Activated T-cell treated with anti-CD3 and anti-CD28 coated beads, Interleukin-2, amount 50 U/mL, for 4 hours (primary cell): ENCODE measurements at regions not wholly inside any gene's neighbourhood (a gene's known extent, or its start where the extent isn't known, plus 50 kb on each side); places are given as distances from the start of the nearest gene placed in this dataset.
"Not testable (repeated sequence)": the region's sequence is repeated elsewhere in the genome, so short reads cannot be mapped to it uniquely, and the experiment has no call there.

Experiments
- ATAC-seq, 2 donors: fragments of 200-7000 bp; cut with Tn5 transposase; one replicate each; pipeline ENCODE4 v1.10.0; 2021
- DNase-seq: peaks from one replicate; pipeline ENCODE4 v3.0.0-alpha.2; 2020
- H3K27me3 Mint-ChIP-seq: one replicate; pipeline ENCODE4 v1.8.0; 2021; ENCODE audit warnings: low read depth, mixed read lengths
- H3K36me3 Mint-ChIP-seq: one replicate; pipeline ENCODE4 v1.8.0; 2022; ENCODE audit warnings: mixed read lengths; ENCODE audit not compliant: insufficient read depth
- H3K4me1 Mint-ChIP-seq: one replicate; pipeline ENCODE4 v1.8.0; 2021; ENCODE audit warnings: low read depth, mixed read lengths
- H3K4me3 Mint-ChIP-seq: one replicate; pipeline ENCODE4 v1.8.0; 2021; ENCODE audit warnings: mild to moderate bottlenecking, moderate library complexity, mixed read lengths
- H3K9me3 Mint-ChIP-seq: one replicate; pipeline ENCODE4 v1.8.0; 2021; ENCODE audit warnings: mixed read lengths

DNA sequence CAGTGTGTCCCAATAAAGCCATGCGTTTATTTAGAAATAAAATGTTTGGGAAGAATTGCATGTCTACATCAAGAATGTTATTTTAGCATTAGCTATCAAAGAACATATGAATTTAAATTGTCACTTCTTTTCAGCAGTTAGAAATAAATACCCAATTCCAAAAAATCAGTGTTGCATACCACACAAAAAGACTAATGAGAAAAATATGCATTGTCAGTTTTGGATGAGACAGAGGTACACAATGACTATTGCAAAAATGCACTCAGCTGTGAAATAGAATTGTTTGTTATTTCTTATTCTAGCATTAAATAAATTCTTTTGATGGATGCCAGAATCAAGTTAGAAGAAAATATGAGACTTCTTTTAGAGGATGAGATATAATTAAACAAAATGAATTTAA is 833.9 kb downstream of the SLITRK1 start:
- Mint-ChIP-seq H3K9me3 (peaks cover 7% of the 10 kb centered on the region), H3K4me3 (no peak overlapping the region), H3K4me1 (no peaks in the 10 kb centered on the region), H3K36me3 (no peaks in the 10 kb centered on the region), H3K27me3 (no peaks in the 10 kb centered on the region)
- DNase-seq, result no peak
- no peak for ATAC-seq

DNA sequence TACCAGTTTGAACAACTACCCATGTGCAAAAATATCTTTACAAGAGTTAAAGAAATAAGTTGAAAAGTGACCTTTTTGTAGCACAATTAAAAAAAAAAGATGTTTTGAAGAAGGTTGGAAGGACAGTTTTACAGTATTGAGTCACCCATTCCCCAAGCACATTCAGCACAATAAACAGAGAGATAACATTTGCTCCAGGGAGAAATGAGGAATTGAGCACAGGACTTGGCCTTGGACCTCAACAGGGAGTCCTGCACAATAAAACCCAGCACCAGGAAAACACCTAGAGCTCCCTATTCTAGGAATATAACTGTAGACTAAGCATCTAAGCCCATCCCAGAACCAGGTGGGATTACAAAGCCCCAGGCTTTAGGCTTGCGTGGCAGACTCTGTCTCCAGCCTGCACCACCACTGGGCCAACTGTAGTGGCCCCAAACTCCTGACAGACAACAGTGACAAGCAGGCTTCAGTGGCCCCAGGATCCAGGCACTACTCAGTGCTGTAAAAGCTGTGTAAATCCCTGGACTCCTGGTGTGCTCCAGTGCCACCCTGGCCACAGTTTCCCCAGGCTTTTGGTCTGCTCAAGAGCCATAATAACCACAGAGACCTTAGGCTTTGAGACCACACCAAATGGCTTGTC is 857.2 kb downstream of the SLITRK1 start:
- DNase-seq, result no peak
- ATAC-seq, result no peak
- Mint-ChIP-seq H3K27me3 (no peaks in the 10 kb centered on the region), H3K4me1 (no peaks in the 10 kb centered on the region), H3K36me3 (no peaks in the 10 kb centered on the region), H3K4me3 (no peak overlapping the region), H3K9me3 (peaks cover 12% of the 10 kb centered on the region)

DNA sequence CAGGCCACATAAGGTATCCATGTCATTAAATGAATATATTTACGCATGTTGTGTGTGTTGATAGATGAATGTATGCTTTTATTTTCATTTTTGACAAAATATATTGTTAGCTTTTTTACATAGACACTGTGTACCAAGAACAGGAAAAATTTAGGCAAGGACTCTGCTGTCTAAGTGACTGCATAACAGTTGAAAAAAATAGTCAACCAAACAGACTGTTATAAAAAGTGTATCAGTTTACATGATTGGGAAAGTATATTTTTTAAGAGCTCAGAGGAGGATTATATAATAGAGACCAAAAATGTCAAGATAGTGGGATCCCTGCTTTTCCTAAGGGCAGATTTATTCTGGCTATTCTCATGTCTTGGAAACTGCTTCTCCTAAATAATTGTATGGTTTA is 858.0 kb downstream of the SLITRK1 start:
- Mint-ChIP-seq H3K9me3 (peaks cover 13% of the 10 kb centered on the region), H3K4me1 (no peaks in the 10 kb centered on the region), H3K4me3 (no peak overlapping the region), H3K27me3 (no peaks in the 10 kb centered on the region), H3K36me3 (no peaks in the 10 kb centered on the region)
- DNase-seq (no peak), ATAC-seq (no peak)

DNA sequence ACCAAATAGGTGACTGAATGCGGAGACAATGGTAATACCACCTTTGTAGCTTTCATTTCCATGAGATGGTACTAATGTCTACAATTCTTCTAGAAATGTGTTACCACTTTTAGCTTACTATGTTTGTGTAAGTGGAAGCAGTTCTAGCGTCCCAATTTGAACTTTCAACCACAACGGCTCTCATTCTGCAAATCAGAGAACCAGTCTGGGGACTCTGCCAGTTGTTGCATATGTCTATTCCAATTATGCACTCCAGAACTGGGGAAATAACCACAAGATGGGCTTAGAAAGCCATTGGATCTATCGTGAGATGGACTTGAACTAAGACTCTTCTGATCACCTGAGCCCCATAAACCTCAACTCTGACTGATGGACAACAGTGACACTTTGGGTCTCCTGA is 862.3 kb downstream of the SLITRK1 start:
- Mint-ChIP-seq H3K4me1 (no peaks in the 10 kb centered on the region), H3K9me3 (peaks cover 18% of the 10 kb centered on the region), H3K27me3 (no peaks in the 10 kb centered on the region), H3K36me3 (no peaks in the 10 kb centered on the region), H3K4me3 (no peak overlapping the region)
- DNase-seq (no peak), ATAC-seq (no peak)

DNA sequence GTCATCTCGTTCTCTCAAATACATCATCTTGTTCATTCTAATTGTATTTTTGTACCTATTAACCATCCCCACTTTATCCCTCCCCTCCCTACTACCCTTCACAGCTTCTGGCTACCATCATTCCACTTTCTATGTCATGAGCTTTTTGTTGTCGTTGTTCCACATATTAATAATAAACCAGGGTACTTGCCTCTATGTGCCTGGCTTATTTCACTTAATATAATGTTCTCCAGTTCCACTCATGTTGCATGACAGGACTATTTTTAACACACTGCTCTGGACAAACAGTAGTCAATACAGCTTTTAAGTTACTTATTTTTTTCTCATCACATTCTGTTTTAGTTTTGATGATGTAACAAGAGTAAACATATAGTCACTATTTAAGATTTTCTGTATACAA is 872.3 kb downstream of the SLITRK1 start:
- peaks cover 15% of the 10 kb centered on the region for H3K9me3 Mint-ChIP-seq
- H3K4me3 Mint-ChIP-seq, result no peak overlapping the region
- no peaks in the 10 kb centered on the region for H3K36me3 Mint-ChIP-seq
- ATAC-seq, result no peak
- no peaks in the 10 kb centered on the region for H3K4me1 Mint-ChIP-seq
- no peaks in the 10 kb centered on the region for H3K27me3 Mint-ChIP-seq
- no peak for DNase-seq

DNA sequence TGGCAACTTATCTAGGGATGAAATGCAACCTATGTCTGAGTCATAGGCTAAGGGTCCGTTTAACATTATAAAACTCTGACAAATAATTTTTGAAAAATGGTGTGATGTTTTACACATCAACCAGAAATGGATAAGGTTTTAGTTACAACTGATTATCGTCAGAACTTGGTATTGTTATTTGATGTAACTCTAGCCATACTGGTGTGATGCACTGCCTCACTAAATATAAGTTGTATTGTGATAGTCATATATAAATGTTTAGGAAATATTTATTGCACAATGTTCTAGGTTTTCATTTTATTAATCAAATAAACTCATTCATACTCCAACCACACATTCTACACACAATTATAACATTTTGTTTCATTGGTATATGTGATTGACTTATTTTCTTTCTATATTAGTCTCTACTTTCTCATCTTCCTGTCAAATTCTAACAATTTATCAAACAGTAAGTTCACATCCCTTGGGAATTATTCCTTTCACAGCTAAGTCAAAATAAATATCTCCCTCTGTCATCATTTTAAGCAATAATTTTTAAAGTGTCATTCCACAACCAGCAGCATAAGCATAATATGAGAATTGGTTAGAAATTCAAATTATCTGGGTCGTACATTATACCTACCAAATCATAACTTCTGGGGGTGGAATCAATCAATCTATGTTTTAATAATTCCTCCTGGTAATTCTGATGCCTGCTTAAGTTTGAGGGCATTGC is 873.9 kb downstream of the SLITRK1 start:
- no peaks in the 10 kb centered on the region for H3K36me3 Mint-ChIP-seq
- peaks cover 8% of the 10 kb centered on the region for H3K9me3 Mint-ChIP-seq
- no peaks in the 10 kb centered on the region for H3K4me1 Mint-ChIP-seq
- ATAC-seq (no peak), DNase-seq (no peak)
- H3K4me3 Mint-ChIP-seq, result no peak overlapping the region
- no peaks in the 10 kb centered on the region for H3K27me3 Mint-ChIP-seq

DNA sequence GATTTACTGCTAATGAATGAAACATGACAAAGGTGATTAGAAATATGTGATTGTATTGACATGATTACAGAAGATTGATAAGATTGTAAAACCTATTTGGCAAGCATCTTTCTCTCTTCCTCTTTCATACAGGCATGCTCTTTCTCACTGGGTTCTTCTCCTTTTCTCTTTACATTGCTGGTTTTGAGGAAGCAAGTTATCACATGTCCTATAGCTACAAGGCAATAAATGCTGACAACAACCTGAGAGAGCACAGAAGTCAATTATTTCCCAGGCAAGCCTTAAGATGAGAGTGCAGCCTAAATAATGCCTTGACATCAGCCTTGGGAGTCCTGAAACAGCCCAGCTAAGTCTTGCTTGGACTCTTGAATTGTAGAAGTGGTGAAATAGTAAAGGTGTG is 875.0 kb downstream of the SLITRK1 start:
- ATAC-seq, result no peak
- no peak for DNase-seq
- Mint-ChIP-seq H3K4me1 (no peaks in the 10 kb centered on the region), H3K4me3 (no peak overlapping the region), H3K9me3 (peaks cover 8% of the 10 kb centered on the region), H3K36me3 (no peaks in the 10 kb centered on the region), H3K27me3 (no peaks in the 10 kb centered on the region)

DNA sequence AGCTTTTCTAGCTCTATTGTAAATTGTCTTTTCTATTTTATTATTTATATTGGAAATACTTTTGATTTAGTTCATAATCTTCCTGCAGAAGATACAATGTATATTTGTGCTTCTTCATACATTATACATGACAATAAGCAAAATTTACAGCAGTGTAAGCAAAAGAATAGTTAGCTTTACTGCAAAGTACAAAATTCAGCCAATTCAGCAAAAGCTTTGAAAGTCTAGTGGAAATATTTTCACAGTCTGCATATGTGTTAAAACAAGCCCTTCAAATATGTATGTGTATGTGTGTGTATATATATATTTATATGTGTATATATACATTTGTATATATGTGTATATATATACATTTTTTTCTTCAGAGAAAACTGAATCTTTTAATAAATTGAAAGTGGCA is 879.1 kb downstream of the SLITRK1 start:
- no peak for ATAC-seq
- H3K9me3 Mint-ChIP-seq, result peaks cover 17% of the 10 kb centered on the region
- H3K36me3 Mint-ChIP-seq, result no peaks in the 10 kb centered on the region
- no peak for DNase-seq
- no peaks in the 10 kb centered on the region for H3K4me1 Mint-ChIP-seq
- H3K27me3 Mint-ChIP-seq, result no peaks in the 10 kb centered on the region
- H3K4me3 Mint-ChIP-seq, result no peak overlapping the region

DNA sequence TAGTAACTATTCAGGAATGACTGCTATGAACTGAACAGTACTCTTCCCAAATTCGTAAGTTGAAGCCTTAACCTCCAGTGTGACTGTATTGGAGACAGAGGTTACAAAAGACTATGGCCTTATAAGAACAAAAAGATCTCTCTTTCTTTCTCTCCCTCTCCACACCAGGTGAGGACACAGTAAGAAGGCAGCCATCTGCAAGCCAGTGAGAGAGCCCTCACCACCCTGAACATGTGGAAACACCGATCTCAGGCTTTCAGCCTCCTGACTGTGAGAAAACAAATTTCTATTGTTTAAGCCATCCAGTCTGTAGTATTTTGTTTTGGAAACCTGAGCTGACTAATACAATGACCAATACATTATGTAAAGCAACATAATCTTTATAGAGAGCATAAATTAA is 888.9 kb downstream of the SLITRK1 start:
- Mint-ChIP-seq H3K27me3 (no peaks in the 10 kb centered on the region), H3K4me3 (no peak overlapping the region), H3K9me3 (peaks cover 13% of the 10 kb centered on the region), H3K4me1 (no peaks in the 10 kb centered on the region), H3K36me3 (no peaks in the 10 kb centered on the region)
- ATAC-seq (no peak), DNase-seq (no peak)

DNA sequence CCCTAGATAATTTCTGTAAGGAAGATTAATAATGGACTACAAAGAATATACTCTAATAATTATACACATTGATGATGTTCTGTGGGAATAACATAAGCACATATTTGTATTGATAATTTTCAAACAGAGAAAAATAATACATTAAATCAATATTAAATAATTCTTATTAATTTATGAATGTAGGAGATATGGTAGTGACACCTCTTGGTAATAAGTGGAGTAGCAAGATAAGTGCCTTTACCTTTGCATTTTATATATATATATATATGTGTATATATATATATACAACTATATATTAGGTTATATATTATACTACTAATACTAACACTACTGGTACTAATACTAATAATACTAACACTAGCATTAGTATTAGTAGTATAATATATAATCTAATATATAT is 905.8 kb downstream of the SLITRK1 start:
- no peaks in the 10 kb centered on the region for H3K36me3 Mint-ChIP-seq
- H3K4me1 Mint-ChIP-seq, result no peaks in the 10 kb centered on the region
- H3K9me3 Mint-ChIP-seq, result peaks cover 7% of the 10 kb centered on the region
- no peaks in the 10 kb centered on the region for H3K27me3 Mint-ChIP-seq
- no peak overlapping the region for H3K4me3 Mint-ChIP-seq
- DNase-seq (no peak), ATAC-seq (no peak)

DNA sequence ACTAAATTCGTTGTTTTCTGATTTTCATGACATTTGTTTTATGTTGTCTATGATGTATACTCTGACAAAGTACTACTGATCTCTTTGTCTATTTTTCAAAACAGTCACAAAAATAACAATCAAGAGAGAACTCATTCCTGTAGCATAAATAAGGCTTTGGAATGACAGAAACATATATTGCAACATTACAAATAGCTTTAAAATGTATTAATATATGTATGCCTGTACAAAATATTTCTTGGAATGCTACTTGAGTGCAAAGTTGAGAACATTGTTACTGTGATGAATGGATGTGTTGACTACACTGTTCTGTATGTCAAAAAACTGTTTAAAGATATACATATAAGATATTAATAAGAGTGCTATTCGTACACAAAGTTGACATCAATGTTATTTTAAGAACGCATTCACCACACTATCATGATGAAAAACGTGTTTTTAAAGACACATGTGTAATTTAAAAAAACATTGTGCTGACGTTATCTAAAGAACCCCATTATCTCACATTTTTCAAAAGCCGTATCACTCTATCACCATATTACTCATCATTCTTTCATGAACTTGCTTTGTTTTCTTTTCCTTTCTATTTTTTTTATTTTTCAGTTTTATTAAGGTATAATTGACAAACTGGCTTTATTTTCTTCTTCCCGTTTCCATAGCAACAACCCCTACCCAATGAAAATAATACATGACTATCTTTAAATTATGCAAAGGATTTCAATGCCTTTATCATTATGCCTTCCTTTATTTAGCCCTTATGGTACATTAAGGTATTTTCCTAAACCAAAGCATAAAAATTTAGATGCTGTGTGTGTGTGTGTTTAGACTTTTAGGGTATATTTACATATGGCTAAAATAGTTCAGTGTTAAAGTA is 918.8 kb downstream of the SLITRK1 start:
- no peaks in the 10 kb centered on the region for H3K4me1 Mint-ChIP-seq
- ATAC-seq (no peak), DNase-seq (no peak)
- peaks cover 4% of the 10 kb centered on the region for H3K9me3 Mint-ChIP-seq
- no peak overlapping the region for H3K4me3 Mint-ChIP-seq
- no peaks in the 10 kb centered on the region for H3K36me3 Mint-ChIP-seq
- no peaks in the 10 kb centered on the region for H3K27me3 Mint-ChIP-seq

DNA sequence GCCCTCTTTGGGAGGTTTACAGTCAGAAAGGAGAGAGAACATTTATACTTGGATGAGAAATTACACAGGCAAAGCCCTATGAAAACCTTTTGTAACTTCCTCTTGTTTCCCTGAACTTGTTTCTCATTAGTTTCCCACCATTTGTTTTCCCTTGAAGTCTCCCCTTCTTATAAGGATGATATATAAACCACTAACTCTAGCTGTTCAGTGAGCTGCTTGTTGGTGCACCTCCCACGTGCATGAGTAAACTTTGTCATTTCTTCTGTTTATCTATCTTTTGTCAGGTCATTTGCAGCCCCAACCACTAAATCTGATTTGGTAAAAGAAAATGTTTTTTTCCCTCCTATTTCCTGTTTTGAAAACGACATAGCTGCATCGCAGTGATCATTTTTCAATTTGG is 919.9 kb downstream of the SLITRK1 start:
- H3K27me3 Mint-ChIP-seq, result no peaks in the 10 kb centered on the region
- no peak for ATAC-seq
- no peaks in the 10 kb centered on the region for H3K36me3 Mint-ChIP-seq
- no peak for DNase-seq
- H3K4me1 Mint-ChIP-seq, result no peaks in the 10 kb centered on the region
- peaks cover 4% of the 10 kb centered on the region for H3K9me3 Mint-ChIP-seq
- no peak overlapping the region for H3K4me3 Mint-ChIP-seq

DNA sequence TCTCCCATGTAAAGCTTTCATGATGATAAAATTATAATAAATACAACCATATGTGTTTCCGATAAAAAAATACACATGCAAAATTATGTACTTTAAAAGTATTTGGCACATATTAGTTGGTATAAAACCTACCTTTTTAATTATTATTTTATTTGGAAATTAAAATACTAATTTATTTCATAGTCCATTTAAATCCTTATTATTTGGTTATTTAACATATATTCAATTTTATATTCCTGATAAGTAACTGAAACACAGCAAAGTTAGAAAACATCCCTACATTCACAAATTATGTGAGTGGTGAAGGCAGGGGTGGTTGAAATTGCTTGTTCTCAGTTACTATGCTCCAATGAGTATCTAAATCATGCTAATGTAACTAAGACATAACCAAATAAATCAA is 920.5 kb downstream of the SLITRK1 start:
- DNase-seq, result no peak
- no peaks in the 10 kb centered on the region for H3K27me3 Mint-ChIP-seq
- peaks cover 4% of the 10 kb centered on the region for H3K9me3 Mint-ChIP-seq
- H3K4me1 Mint-ChIP-seq, result no peaks in the 10 kb centered on the region
- no peak for ATAC-seq
- H3K36me3 Mint-ChIP-seq, result no peaks in the 10 kb centered on the region
- H3K4me3 Mint-ChIP-seq, result no peak overlapping the region

DNA sequence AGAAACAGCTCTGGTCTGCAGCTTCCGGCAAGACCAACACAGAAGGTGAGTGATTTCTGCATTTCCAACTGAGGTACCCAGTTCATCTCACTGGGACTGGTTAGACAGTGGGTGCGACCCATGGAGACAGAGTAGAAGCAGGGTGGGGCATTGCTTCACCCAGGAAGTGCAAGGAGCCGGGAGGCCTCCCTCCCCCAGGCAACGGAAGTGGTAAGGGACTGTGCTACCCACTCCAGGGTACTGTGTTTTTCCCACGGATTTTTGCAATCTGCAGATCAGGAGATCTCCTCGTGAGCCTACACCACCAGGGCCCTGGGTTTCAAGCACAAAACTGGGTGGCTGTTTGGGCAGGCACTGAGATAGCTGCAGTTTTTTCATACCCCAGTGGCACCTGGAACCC is 929.9 kb downstream of the SLITRK1 start:
- peaks cover 15% of the 10 kb centered on the region for H3K9me3 Mint-ChIP-seq
- H3K27me3 Mint-ChIP-seq, H3K36me3 Mint-ChIP-seq, H3K4me3 Mint-ChIP-seq, H3K4me1 Mint-ChIP-seq, ATAC-seq, DNase-seq: not testable (repeated sequence)

DNA sequence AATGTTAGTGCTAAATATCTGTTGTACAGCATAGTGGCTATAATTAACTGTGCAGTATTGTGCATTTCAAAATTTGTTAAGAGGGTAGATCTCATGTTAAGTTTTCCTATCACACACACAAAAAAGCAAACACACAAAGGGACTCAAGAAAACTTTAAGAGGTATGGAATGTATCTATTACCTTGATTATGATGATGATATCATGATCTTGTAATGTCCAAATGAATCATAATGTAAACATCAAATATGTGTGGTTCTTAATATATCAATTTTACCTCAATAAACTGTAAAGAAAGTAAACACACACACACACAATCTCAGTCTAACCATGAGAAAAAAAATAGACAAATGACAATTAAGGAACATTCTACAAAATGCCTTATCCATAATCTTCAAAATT is 934.6 kb downstream of the SLITRK1 start:
- H3K4me3 Mint-ChIP-seq, result no peak overlapping the region
- ATAC-seq, result no peak

More for the DNA sequence above, 934.6 kb downstream of the SLITRK1 start:
- Mint-ChIP-seq H3K27me3 (no peaks in the 10 kb centered on the region), H3K36me3 (no peaks in the 10 kb centered on the region), H3K4me1 (no peaks in the 10 kb centered on the region), H3K9me3 (peaks cover 17% of the 10 kb centered on the region)
- DNase-seq, result no peak
